MM.1S (cell line): ENCODE measurements at regions not wholly inside any gene's neighbourhood (a gene's known extent, or its start where the extent isn't known, plus 50 kb on each side); places are given as distances from the start of the nearest gene placed in this dataset.

Experiments used
- DNase-seq: peaks from one replicate; pipeline ENCODE4 v3.0.0-alpha.2; 2015
- H2AFZ ChIP-seq: fragments of 300-600 bp; sonication (generic); 2 replicates; pipeline ENCODE4 v1.6.0; 2016; ENCODE audit warnings: antibody characterized with exemption, low read length
- H3F3A ChIP-seq: fragments of 300-600 bp; sonication (generic); 2 replicates; pipeline ENCODE4 v1.6.1; 2016; ENCODE audit warnings: mild to moderate bottlenecking, antibody characterized with exemption, low read length, moderate library complexity, mixed read lengths; ENCODE audit not compliant: insufficient read depth
- H3K27ac ChIP-seq: fragments of 300-600 bp; sonication (generic); 2 replicates; pipeline ENCODE4 v1.5.1; 2016; ENCODE audit warnings: mild to moderate bottlenecking, low read length
- H3K27me3 ChIP-seq: fragments of 300-600 bp; sonication (generic); replicated peaks from 2 replicates; pipeline ENCODE4 v1.6.0; 2016; ENCODE audit warnings: low read length; ENCODE audit not compliant: insufficient read depth
- H3K36me3 ChIP-seq: fragments of 300-600 bp; sonication (generic); replicated peaks from 2 replicates; pipeline ENCODE4 v1.6.1; 2016; ENCODE audit warnings: mild to moderate bottlenecking, low read length, mixed read lengths; ENCODE audit not compliant: insufficient read depth
- H3K4me1 ChIP-seq: fragments of 300-600 bp; sonication (generic); 2 replicates; pipeline ENCODE4 v1.6.1; 2016; ENCODE audit warnings: low read length, mixed read lengths
- H3K4me2 ChIP-seq: fragments of 300-600 bp; sonication (generic); 2 replicates; pipeline ENCODE4 v1.6.0; 2016; ENCODE audit warnings: low read depth, low read length
- H3K4me3 ChIP-seq: fragments of 300-600 bp; sonication (generic); 2 replicates; pipeline ENCODE4 v1.5.1; 2016; ENCODE audit warnings: low read length, mixed read lengths
- H3K79me2 ChIP-seq: fragments of 300-600 bp; sonication (generic); 2 replicates; pipeline ENCODE4 v1.6.1; 2016; ENCODE audit warnings: mixed run types, low read length, mixed read lengths
- H3K9ac ChIP-seq: fragments of 300-600 bp; sonication (generic); 2 replicates; pipeline ENCODE4 v1.6.1; 2016; ENCODE audit warnings: low read length, mixed read lengths
- H3K9me2 ChIP-seq: fragments of 300-600 bp; sonication (generic); replicated peaks from 2 replicates; pipeline ENCODE4 v1.6.1; 2016; ENCODE audit warnings: mild to moderate bottlenecking, low read length, mixed read lengths; ENCODE audit not compliant: insufficient read depth
- H3K9me3 ChIP-seq: fragments of 300-600 bp; sonication (generic); replicated peaks from 2 replicates; pipeline ENCODE4 v1.6.1; 2016; ENCODE audit warnings: mild to moderate bottlenecking, low read length, mixed read lengths; ENCODE audit not compliant: insufficient read depth
- H4K20me1 ChIP-seq: fragments of 300-600 bp; sonication (generic); 2 replicates; pipeline ENCODE4 v1.6.1; 2016; ENCODE audit warnings: mild to moderate bottlenecking, low read length, moderate library complexity, mixed read lengths; ENCODE audit not compliant: insufficient read depth
- CTCF ChIP-seq: fragments of 300-600 bp; sonication (generic); IDR thresholded peaks from 2 replicates; pipeline ENCODE4 v1.5.1; 2016; ENCODE audit warnings: antibody characterized with exemption, low read length, mixed read lengths
- EZH2 ChIP-seq: fragments of 300-600 bp; sonication (generic); optimal IDR thresholded peaks from 2 replicates; pipeline ENCODE3; 2017; ENCODE audit warnings: low read depth, mild to moderate bottlenecking, antibody characterized with exemption, low read length, mixed read lengths
- EZH2phosphoT487 ChIP-seq: fragments of 300-600 bp; sonication (generic); IDR thresholded peaks from 2 replicates; pipeline ENCODE4 v1.6.1; 2018; ENCODE audit warnings: antibody characterized with exemption, low read length

- Histone ChIP-seq H3F3A (no peaks in the 10 kb centered on the region), H3K4me1 (no peaks in the 10 kb centered on the region), H2AFZ (no peak overlapping the region), H3K27me3 (no peaks in the 10 kb centered on the region), H3K9me3 (no peaks in the 10 kb centered on the region), H3K27ac (no peak overlapping the region), H3K9me2 (no peaks in the 10 kb centered on the region), H3K4me3 (no peak overlapping the region), H3K36me3 (no peaks in the 10 kb centered on the region), H3K4me2 (no peak overlapping the region), H4K20me1 (no peaks in the 10 kb centered on the region), H3K9ac (no peak overlapping the region), H3K79me2 (no peaks in the 10 kb centered on the region)
- no peak for DNase-seq
- no peak for TF ChIP-seq EZH2
- TF ChIP-seq EZH2phosphoT487, result no peak
- no peak for TF ChIP-seq CTCF
These were observed 120.6 kb downstream of the NUF2 start for GRCh38 chr1:163442231-163442879.

GRCh38 chr1:163442895-163443294, 121.1 kb downstream of the NUF2 start:
- Histone ChIP-seq H3F3A (no peaks in the 10 kb centered on the region), H2AFZ (no peak overlapping the region), H3K36me3 (no peaks in the 10 kb centered on the region), H3K9ac (no peak overlapping the region), H3K9me2 (no peaks in the 10 kb centered on the region), H3K27ac (no peak overlapping the region), H3K4me2 (no peak overlapping the region), H3K4me1 (no peaks in the 10 kb centered on the region), H3K4me3 (no peak overlapping the region), H4K20me1 (no peaks in the 10 kb centered on the region), H3K79me2 (no peaks in the 10 kb centered on the region), H3K9me3 (no peaks in the 10 kb centered on the region), H3K27me3 (no peaks in the 10 kb centered on the region)
- TF ChIP-seq EZH2phosphoT487, result no peak
- no peak for TF ChIP-seq CTCF
- TF ChIP-seq EZH2, result no peak
- no peak for DNase-seq

GRCh38 chr1:163443863-163444262, 122.1 kb downstream of the NUF2 start:
- Histone ChIP-seq H3K4me1 (no peaks in the 10 kb centered on the region), H3K9me3 (no peaks in the 10 kb centered on the region), H3K27me3 (no peaks in the 10 kb centered on the region), H3K4me3 (no peak overlapping the region), H3K79me2 (no peaks in the 10 kb centered on the region), H3K9me2 (no peaks in the 10 kb centered on the region), H3K9ac (no peak overlapping the region), H4K20me1 (no peaks in the 10 kb centered on the region), H3F3A (no peaks in the 10 kb centered on the region), H3K27ac (no peak overlapping the region), H2AFZ (no peak overlapping the region), H3K36me3 (no peaks in the 10 kb centered on the region), H3K4me2 (no peak overlapping the region)
- TF ChIP-seq EZH2phosphoT487, result no peak
- no peak for TF ChIP-seq EZH2
- TF ChIP-seq CTCF, result no peak
- no peak for DNase-seq
